NCI-H2107 treated with DMSO at 0.1 percent for 48 hours (cell line): ENCODE measurements at regions not wholly inside any gene's neighbourhood (a gene's known extent, or its start where the extent isn't known, plus 50 kb on each side); places are given as distances from the start of the nearest gene placed in this dataset.

ENCODE experiments used
- DNase-seq: peaks from one replicate; lab custom pipeline; 2025; ENCODE audit not compliant: unreplicated experiment; lab: John Stamatoyannopoulos, UW

GRCh38 chr4:100130964-100131363 lies 59.3 kb downstream of the DDIT4L start:
- no peak for DNase-seq

- no peak for DNase-seq
Measured at GRCh38 chr4:100130491-100130890, 59.8 kb downstream of the DDIT4L start.

- no peak for DNase-seq
Measured at GRCh38 chr4:100129774-100130173, 60.5 kb downstream of the DDIT4L start.

DNA sequence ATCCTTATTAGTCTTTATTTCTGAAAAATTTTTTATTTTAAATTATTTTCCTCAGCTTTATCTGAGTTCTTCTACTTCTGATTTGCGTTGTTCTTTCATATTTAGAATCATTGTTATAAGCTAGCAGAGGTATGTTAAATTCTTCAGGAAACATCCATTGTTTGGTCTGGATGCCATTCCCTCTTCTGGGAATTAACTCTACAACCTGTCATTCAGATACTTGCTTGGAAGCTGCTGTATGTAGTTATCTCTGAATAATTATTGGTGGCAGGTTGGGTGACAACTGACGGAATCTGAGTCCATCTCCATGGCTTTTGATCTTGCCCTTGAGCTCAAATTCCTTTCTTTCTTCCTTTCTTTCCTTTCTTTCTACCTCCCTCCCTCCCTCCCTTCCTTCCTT lies 61.9 kb downstream of the DDIT4L start:
- no peak for DNase-seq

GRCh38 chr4:100124715-100125114 lies 65.6 kb downstream of the DDIT4L start:
- DNase-seq = no peak

GRCh38 chr4:100118181-100118580 lies 72.1 kb downstream of the DDIT4L start:
- no peak for DNase-seq

GRCh38 chr4:100117750-100118149 lies 72.5 kb downstream of the DDIT4L start:
- DNase-seq = no peak

GRCh38 chr4:100114909-100115308 lies 75.4 kb downstream of the DDIT4L start:
- no peak for DNase-seq

DNA sequence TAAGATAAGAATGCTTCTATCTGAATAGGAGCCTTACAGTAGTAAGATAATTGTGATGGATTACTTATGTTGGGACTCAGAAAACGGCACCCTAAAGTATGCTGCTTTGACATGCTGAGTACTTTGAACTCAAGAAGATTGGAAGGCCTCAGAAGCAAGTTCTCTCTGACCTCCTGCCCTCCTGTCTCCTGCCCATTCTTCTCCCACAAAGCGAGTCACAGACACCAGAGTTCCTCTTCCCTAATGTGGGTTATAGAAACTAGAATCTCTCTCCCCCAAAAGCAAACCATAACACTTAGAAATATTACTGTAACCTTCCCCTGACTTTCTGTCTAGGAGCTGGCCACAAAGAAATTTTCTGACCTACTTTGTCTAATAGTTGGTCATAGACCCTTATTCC lies 76.5 kb downstream of the DDIT4L start:
- no peak for DNase-seq

- no peak for DNase-seq
Measured at GRCh38 chr4:100113096-100113495, 77.2 kb downstream of the DDIT4L start.

DNA sequence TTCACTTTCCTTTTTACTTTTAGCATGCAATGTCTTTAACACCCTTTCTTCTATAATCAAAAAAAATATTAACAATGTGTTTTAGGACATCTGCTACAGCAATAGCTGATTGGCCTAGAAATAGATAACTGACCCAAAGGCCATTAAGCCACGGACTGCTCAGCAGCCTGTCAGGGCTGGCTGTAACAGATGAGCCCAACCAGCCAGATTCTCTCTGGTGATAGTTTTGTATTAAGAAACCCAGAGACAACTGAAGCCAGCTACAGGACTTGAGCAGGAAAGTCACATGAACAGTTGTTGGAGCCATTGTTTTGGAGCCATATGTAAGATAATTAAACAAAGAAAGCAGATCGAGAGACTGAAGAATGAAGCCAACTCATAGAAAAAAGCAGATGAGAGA lies 80.3 kb downstream of the DDIT4L start:
- DNase-seq = no peak

GRCh38 chr4:100108869-100109268 lies 81.4 kb downstream of the DDIT4L start:
- DNase-seq = no peak

DNA sequence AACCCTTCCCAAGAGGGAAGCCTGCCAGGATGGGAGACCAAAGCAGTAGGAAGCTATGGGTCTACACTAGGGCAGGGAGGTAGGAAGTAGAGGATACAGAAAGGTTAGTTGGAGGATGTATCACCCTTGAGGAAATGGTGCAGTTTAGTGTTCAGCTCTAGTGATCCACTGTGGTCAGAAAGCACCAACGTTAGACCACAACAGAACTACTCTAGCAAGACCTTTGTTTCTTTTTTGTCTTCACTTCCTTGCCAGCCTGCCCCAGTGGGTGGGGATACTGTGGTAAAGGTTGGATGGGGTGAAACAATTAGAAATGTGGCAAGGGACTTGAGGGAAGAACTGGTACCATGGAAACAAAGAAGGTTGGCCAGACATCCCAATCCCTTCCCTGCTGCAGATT lies 83.3 kb downstream of the DDIT4L start:
- no peak for DNase-seq

DNA sequence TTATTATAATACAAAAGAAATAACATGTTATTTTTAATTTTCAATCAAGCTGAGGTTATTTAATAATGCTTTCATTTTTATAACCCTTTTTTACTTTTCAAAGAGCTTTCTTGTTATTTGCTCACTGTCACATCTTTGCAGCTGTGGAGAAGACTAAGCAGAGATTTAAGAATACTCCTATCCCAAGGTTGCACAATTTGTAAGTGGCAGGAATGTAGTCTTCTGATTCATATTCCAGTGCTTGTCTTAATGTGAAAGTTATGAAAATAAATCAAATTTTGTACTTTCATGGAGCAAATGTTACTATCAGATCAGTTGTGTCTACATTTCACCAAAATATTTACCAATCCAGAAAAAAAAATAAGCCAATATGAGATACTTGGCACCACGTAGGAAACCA lies 86.6 kb downstream of the DDIT4L start:
- DNase-seq = no peak

DNA sequence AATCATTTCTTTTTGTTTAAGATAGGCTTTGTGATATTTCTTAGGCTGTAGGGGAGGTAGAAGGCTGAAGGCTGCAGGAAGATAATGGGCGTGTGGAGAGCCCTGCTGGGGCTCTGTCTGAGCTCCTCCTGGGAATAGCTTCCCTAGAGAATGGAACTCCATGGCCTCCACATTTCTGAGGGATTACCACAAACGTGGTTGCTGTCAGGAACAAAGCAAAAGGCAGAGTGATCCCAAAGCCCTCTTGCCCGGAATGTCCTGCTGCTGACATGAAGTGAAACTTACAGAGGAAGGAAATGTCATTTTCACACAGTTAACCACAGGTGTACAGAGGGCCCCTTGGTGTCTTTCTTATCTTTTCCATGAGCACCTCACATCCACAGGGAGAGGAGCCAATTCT lies 89.3 kb downstream of the DDIT4L start:
- DNase-seq = no peak

- no peak for DNase-seq
Measured at GRCh38 chr4:100099746-100100145, 90.5 kb downstream of the DDIT4L start.

DNA sequence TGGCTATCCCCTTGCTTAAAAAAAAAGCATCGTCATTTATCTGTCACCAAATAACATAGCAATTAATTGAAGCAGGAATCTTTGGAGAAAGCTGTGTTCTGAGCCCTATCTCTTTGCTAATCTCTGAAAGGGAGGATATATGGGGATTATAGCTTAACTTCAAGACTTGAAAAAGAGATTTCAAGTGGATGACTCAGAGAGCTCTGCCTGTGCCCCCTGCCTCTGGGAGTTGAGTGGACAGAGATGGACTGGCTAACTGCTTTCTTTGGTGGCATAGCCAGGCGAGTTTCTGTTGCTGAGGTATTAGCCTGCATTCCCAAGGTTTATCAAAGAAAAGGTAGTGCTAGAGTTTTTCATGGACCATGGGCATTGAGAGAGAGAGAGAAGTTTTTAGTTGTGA lies 91.6 kb downstream of the DDIT4L start:
- no peak for DNase-seq

- DNase-seq = no peak
Measured at GRCh38 chr4:100098011-100098545, 92.2 kb downstream of the DDIT4L start.

DNA sequence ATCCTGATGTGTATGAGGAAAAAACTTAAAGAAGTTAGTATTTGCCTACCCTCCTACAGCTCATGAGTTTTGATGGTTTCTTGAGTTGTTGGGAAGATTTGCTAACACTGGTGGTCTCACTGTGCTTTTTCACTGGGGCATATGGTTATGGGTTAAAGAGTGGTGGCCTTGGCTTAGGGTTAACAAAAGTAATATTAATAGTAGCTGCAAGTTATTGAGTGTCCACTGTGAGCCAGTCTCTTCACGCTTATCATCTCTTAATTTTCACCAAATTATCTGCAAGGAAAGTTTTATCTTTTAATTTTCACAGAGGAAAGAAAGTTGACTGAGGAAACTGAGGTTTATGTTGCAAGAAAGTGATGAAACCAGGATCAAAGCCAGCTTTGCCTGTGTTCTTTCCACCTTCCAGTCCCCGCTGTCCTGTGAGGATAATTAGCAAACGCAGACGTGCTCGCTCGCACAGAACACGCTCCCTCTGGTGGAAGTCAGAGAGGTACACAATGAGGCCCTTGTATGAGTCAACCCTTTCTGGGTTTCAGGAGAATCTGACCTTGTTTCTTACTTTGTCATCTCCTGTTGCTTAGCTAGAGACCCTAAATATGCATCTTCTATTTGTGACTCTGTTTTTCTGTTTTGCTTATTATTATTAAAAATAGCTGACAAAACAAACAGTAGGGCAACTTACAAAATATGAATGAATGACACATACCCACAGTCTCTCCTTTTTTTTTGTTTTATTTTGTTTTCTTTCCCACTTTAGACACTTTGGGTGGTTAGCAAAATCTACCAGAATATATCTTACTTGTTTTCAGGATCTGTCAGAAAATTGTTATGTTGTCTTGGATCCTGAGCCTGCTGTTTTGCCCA lies 94.3 kb downstream of the DDIT4L start:
- peak; percentile 34 for DNase-seq

GRCh38 chr4:100093091-100093866 lies 97.0 kb downstream of the DDIT4L start:
- peak; percentile 65 for DNase-seq

GRCh38 chr4:100087743-100088142 lies 102.5 kb downstream of the DDIT4L start:
- DNase-seq = no peak
